HL-60 (cell line): ENCODE measurements at regions not wholly inside any gene's neighbourhood (a gene's known extent, or its start where the extent isn't known, plus 50 kb on each side); places are given as distances from the start of the nearest gene placed in this dataset.

Experiments
- CTCF ChIP-seq: IDR thresholded peaks from one replicate; pipeline ENCODE4 v1.5.1; 2011; ENCODE audit warnings: low read length, control low read depth, inconsistent platforms; ENCODE audit not compliant: insufficient read depth
- GABPA ChIP-seq: IDR thresholded peaks from 2 replicates; pipeline ENCODE4 v1.6.1; 2012; ENCODE audit warnings: low read depth
- POLR2AphosphoS5 ChIP-seq: IDR thresholded peaks from 2 replicates; pipeline ENCODE4 v1.6.1; 2012; ENCODE audit warnings: low read depth
- REST ChIP-seq: IDR thresholded peaks from 2 replicates; pipeline ENCODE4 v1.6.1; 2012; ENCODE audit warnings: low read depth; ENCODE audit not compliant: insufficient replicate concordance

GRCh38 chr20:57111028-57111373 is 155.4 kb downstream of the BMP7 start:
- TF ChIP-seq CTCF, result no peak
- TF ChIP-seq POLR2AphosphoS5, result no peak
- no peak for TF ChIP-seq REST
- TF ChIP-seq GABPA, result no peak
